Neural cell (in vitro differentiated cells): ENCODE measurements at regions not wholly inside any gene's neighbourhood (a gene's known extent, or its start where the extent isn't known, plus 50 kb on each side); places are given as distances from the start of the nearest gene placed in this dataset.

ENCODE experiments used
- H2AFZ ChIP-seq: fragments of 200-600, 300-800 bp; sonication (generic), shearing (Covaris generic); 2 replicates; pipeline ENCODE4 v1.6.0; 2014; ENCODE audit warnings: low read depth, mild to moderate bottlenecking, antibody characterized with exemption, low read length, moderate library complexity
- H3F3A ChIP-seq: fragments of 200-600 bp; shearing (Covaris generic); 2 replicates; pipeline ENCODE4 v1.6.1; 2016; ENCODE audit warnings: mild to moderate bottlenecking, moderate library complexity, mixed read lengths, antibody characterized with exemption, low read length; ENCODE audit not compliant: insufficient read depth, poor library complexity, severe bottlenecking
- H3K27ac ChIP-seq: fragments of 200-600, 300-800 bp; sonication (generic), shearing (Covaris generic); 2 replicates; pipeline ENCODE4 v1.5.1; 2014; ENCODE audit warnings: mild to moderate bottlenecking, low read length, moderate library complexity
- H3K27me3 ChIP-seq: fragments of 300-800, 200-600 bp; sonication (generic), shearing (Covaris generic); 2 replicates; pipeline ENCODE4 v1.6.0; 2014; ENCODE audit warnings: mild to moderate bottlenecking, low read depth, low read length, moderate library complexity; ENCODE audit not compliant: insufficient read depth
- H3K36me3 ChIP-seq: fragments of 300-800, 200-600 bp; sonication (generic), shearing (Covaris generic); 2 replicates; pipeline ENCODE4 v1.5.1; 2014; ENCODE audit warnings: mild to moderate bottlenecking, antibody characterized with exemption, low read length, moderate library complexity; ENCODE audit not compliant: insufficient read depth
- H3K4me2 ChIP-seq: fragments of 300-800, 200-600 bp; sonication (generic), shearing (Covaris generic); 2 replicates; pipeline ENCODE4 v1.6.0; 2014; ENCODE audit warnings: mild to moderate bottlenecking, low read length
- H3K4me3 ChIP-seq: fragments of 300-800, 200-600 bp; sonication (generic), shearing (Covaris generic); 2 replicates; pipeline ENCODE4 v1.5.1; 2014; ENCODE audit warnings: mild to moderate bottlenecking, low read length, moderate library complexity
- H3K79me2 ChIP-seq: fragments of 200-600 bp; shearing (Covaris generic); replicated peaks from 2 replicates; pipeline ENCODE4 v1.6.0; 2014; ENCODE audit warnings: mild to moderate bottlenecking, low read length, moderate library complexity; ENCODE audit not compliant: insufficient read depth
- H3K9ac ChIP-seq: fragments of 300-800, 200-600 bp; sonication (generic), shearing (Covaris generic); 2 replicates; pipeline ENCODE4 v1.6.1; 2016; ENCODE audit warnings: mild to moderate bottlenecking, low read length, mixed read lengths
- H3K9me2 ChIP-seq: fragments of 200-600 bp; shearing (Covaris generic); 2 replicates; pipeline ENCODE4 v1.6.1; 2016; ENCODE audit warnings: mild to moderate bottlenecking, low read length, mixed read lengths; ENCODE audit not compliant: insufficient read depth
- H3K9me3 ChIP-seq: fragments of 200-600, 300-800 bp; sonication (generic), shearing (Covaris generic); 2 replicates; pipeline ENCODE4 v1.6.1; 2016; ENCODE audit warnings: mild to moderate bottlenecking, mixed run types, low read length, moderate library complexity, mixed read lengths
- H4K20me1 ChIP-seq: fragments of 200-600 bp; shearing (Covaris generic); 2 replicates; pipeline ENCODE4 v1.6.1; 2016; ENCODE audit warnings: mild to moderate bottlenecking, mixed run types; ENCODE audit not compliant: insufficient read depth
- CTCF ChIP-seq: fragments of 450-650 bp; IDR thresholded peaks from 2 replicates; pipeline ENCODE4 v1.5.1; 2014; ENCODE audit warnings: antibody characterized with exemption, mild to moderate bottlenecking, moderate library complexity; ENCODE audit not compliant: poor library complexity, severe bottlenecking
- EP300 ChIP-seq: fragments of 450-650 bp; conservative IDR thresholded peaks from 2 replicates; pipeline ENCODE4 v1.6.1; 2014; ENCODE audit warnings: antibody characterized with exemption, mild to moderate bottlenecking, moderate library complexity; ENCODE audit not compliant: poor library complexity, severe bottlenecking
- EZH2 ChIP-seq: fragments of 200-600, 300-800 bp; shearing (Covaris generic), sonication (generic); IDR thresholded peaks from 2 replicates; pipeline ENCODE4 v1.6.1; 2014; ENCODE audit warnings: antibody characterized with exemption, low read length, borderline replicate concordance, mild to moderate bottlenecking; ENCODE audit not compliant: insufficient read depth, poor library complexity, severe bottlenecking
- MXI1 ChIP-seq: fragments of 450-650 bp; conservative IDR thresholded peaks from 2 replicates; pipeline ENCODE4 v1.6.1; 2014; ENCODE audit warnings: antibody characterized with exemption, mild to moderate bottlenecking; ENCODE audit not compliant: poor library complexity, severe bottlenecking
- POLR2AphosphoS5 ChIP-seq: IDR thresholded peaks from 2 replicates; pipeline ENCODE4 v1.6.1; 2012
- RAD21 ChIP-seq: fragments of 450-650 bp; conservative IDR thresholded peaks from 2 replicates; pipeline ENCODE4 v1.6.1; 2014; ENCODE audit warnings: antibody characterized with exemption, mild to moderate bottlenecking, moderate library complexity
- REST ChIP-seq: IDR thresholded peaks from 2 replicates; pipeline ENCODE4 v1.6.1; 2012; ENCODE audit warnings: borderline replicate concordance
- SMC3 ChIP-seq: fragments of 450-650 bp; conservative IDR thresholded peaks from 2 replicates; pipeline ENCODE4 v1.6.1; 2014; ENCODE audit warnings: antibody characterized with exemption, mild to moderate bottlenecking, moderate library complexity; ENCODE audit not compliant: poor library complexity
- TAF1 ChIP-seq: IDR thresholded peaks from 2 replicates; pipeline ENCODE4 v1.6.1; 2012; ENCODE audit warnings: low read depth

- no peaks in the 10 kb centered on the region for H3K79me2 ChIP-seq
- TF ChIP-seq POLR2AphosphoS5 (no peak), CTCF (no peak), RAD21 (no peak), EZH2 (no peak), TAF1 (no peak)
- H3K27ac ChIP-seq, result no peak overlapping the region
Measured at GRCh38 chr22:27491888-27492287, 309.7 kb downstream of the MN1 start.

GRCh38 chr22:27492566-27493201 is 308.9 kb downstream of the MN1 start:
- no peaks in the 10 kb centered on the region for H3K36me3 ChIP-seq
- no peak overlapping the region for H3K4me3 ChIP-seq
- no peaks in the 10 kb centered on the region for H3K27me3 ChIP-seq
- H3K4me2 ChIP-seq, result no peak overlapping the region
- H3K9me2 ChIP-seq, result no peaks in the 10 kb centered on the region
- no peaks in the 10 kb centered on the region for H3F3A ChIP-seq
- H3K79me2 ChIP-seq, result no peaks in the 10 kb centered on the region
- no peaks in the 10 kb centered on the region for H4K20me1 ChIP-seq
- no peak overlapping the region for H2AFZ ChIP-seq
- H3K27ac ChIP-seq, result no peak overlapping the region
- H3K9me3 ChIP-seq, result no peaks in the 10 kb centered on the region
- H3K9ac ChIP-seq, result no peak overlapping the region
- TF ChIP-seq EP300, result no peak
- no peak for TF ChIP-seq RAD21

More at GRCh38 chr22:27491888-27492287, 309.7 kb downstream of the MN1 start:
- no peaks in the 10 kb centered on the region for H3K36me3 ChIP-seq
- H4K20me1 ChIP-seq, result no peaks in the 10 kb centered on the region
- no peaks in the 10 kb centered on the region for H3K9me2 ChIP-seq
- no peaks in the 10 kb centered on the region for H3F3A ChIP-seq
- H2AFZ ChIP-seq, result no peak overlapping the region
- H3K4me2 ChIP-seq, result no peak overlapping the region
- no peak overlapping the region for H3K4me3 ChIP-seq
- H3K9ac ChIP-seq, result no peak overlapping the region
- H3K9me3 ChIP-seq, result no peaks in the 10 kb centered on the region
- H3K27me3 ChIP-seq, result no peaks in the 10 kb centered on the region

DNA sequence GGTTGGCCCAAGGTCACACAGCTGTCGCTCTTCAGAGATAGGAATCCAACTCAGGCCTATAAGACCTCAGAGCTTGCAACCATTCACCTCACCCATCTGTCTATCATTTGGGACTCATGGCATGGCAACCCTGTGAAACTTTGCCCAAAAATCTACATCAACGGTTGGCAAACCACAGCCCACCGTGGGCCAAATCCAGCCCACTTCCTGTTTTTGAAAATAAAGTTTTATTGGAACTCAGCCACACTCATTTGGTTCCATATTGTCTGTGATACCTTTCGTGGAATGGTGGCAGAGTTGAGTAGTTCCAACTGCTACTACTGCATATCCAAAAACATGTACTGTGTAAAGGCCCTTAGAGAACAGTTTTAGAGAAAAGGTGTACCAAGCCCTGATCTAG is 307.8 kb downstream of the MN1 start:
- Histone ChIP-seq H4K20me1 (no peaks in the 10 kb centered on the region), H2AFZ (no peak overlapping the region), H3K36me3 (no peaks in the 10 kb centered on the region), H3K9me3 (no peaks in the 10 kb centered on the region), H3F3A (no peaks in the 10 kb centered on the region), H3K4me3 (no peak overlapping the region), H3K79me2 (no peaks in the 10 kb centered on the region), H3K4me2 (no peak overlapping the region), H3K27ac (no peak overlapping the region), H3K27me3 (no peaks in the 10 kb centered on the region), H3K9ac (no peak overlapping the region), H3K9me2 (no peaks in the 10 kb centered on the region)
- no peak for TF ChIP-seq RAD21

DNA sequence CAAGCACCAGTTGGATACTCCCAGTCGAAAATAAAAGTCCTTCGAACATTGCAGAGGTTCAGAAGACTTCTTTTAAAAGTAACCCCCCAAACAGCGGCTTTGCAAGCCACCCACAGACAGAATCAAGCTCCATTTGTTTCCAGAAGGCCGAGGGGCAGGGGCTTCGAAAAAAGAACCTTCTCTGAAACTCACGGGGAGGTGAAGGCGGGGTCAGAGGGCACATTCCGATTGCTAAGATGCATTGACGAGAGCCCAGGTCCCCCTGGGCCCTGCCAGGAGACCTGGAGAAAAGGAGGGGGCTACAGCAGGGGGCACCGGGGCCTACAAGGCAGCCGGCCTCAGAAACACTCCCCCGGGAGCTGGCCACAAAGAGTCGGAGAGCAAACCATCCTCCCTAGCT is 306.8 kb downstream of the MN1 start:
- Histone ChIP-seq H3K9me2 (no peaks in the 10 kb centered on the region), H3K4me2 (no peak overlapping the region), H3K79me2 (no peaks in the 10 kb centered on the region), H3K27me3 (no peaks in the 10 kb centered on the region), H2AFZ (no peak overlapping the region), H3K9me3 (no peaks in the 10 kb centered on the region), H4K20me1 (no peaks in the 10 kb centered on the region), H3K4me3 (no peak overlapping the region), H3F3A (no peaks in the 10 kb centered on the region), H3K27ac (no peak overlapping the region), H3K9ac (no peak overlapping the region), H3K36me3 (no peaks in the 10 kb centered on the region)
- TF ChIP-seq MXI1 (no peak), TAF1 (no peak), SMC3 (no peak), POLR2AphosphoS5 (no peak), EP300 (no peak), REST (no peak), RAD21 (no peak), CTCF (no peak), EZH2 (no peak)
